HG03039 (cell line): ENCODE measurements at regions not wholly inside any gene's neighbourhood (a gene's known extent, or its start where the extent isn't known, plus 50 kb on each side); places are given as distances from the start of the nearest gene placed in this dataset.
A peak's percentile ranks its signal among the peaks of the same experiment; 100 is the strongest.

Source experiments
- ATAC-seq: cut with Tn5 transposase; IDR thresholded peaks from one replicate; pipeline ENCODE4 v1.9.1; 2021; ENCODE audit warnings: mild to moderate bottlenecking, moderate library complexity; ENCODE audit not compliant: unreplicated experiment

DNA sequence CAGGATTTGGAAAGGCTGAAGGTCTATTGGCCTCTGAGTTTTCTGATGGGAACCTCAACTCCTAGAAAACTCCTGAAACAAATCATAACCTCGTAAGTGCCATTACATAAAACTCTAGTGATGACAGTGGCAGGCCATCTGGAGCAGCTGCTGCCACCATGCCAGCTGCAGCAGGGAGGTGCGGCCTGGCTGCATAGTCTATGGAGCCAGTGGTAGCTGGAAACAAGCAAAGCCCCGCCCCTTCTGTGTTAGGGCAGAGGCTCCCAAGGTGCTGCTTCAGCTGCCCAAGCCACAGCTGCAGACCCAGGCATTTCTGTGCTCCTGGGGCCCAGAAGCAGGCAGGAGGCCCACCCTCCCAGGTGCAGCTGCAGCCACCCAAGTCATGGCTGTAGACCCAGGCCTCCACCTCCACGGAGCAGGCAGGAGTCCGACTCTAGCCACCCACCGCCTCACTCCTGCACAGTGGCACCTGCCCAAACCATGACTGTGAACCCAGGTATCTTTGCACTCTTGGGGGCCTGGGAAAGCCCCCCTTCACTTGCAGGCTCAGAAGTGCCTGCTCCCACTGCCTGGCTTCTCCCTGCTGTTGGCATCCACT, 254.1 kb upstream of the KCNJ16 start:
- no peak for ATAC-seq

DNA sequence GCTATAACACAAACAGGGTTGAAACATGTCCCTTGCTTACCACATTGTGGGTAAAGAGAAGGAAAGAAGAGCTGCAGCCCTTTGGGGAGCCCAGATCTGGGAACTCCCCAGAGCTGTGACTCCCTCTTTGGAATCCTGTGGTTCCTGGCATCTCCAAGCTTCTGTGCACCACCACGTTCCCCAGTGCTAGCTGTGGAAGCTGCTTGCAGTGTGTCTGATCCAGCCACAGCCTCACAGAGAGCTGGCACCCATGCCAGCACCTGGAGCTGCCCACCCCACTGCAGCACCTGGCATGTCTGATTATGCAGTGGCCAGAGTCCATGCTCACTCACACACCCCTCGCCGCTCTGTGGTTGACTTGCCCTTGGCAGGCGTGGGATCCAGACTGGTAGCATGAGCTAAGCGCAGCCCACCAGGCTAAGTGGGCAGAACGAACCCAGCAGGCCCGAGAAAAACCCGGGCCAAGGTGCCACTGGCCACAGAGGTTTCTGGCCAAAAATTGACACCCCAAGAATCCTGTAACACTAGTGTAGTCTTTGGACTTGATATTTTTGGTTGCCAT, 252.6 kb upstream of the KCNJ16 start:
- no peak for ATAC-seq

DNA sequence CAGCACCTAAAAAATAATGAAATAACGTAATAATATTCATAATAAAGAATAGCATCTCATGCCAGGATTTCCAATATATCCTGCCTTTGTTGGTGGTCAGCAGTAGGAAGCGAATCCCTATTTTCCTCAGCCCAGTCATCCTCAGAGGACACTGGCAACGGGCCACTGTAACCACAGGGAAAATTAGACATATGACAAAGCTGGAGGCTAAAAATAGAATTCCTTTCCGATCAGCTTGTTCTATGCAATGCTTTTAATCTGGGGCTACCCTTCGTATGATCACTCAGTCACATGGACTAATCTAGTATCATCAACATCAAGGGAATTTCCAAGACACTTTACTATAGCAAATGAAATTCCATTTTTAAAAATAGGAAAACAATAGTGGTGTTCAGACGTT, 246.9 kb upstream of the KCNJ16 start:
- ATAC-seq = no peak

DNA sequence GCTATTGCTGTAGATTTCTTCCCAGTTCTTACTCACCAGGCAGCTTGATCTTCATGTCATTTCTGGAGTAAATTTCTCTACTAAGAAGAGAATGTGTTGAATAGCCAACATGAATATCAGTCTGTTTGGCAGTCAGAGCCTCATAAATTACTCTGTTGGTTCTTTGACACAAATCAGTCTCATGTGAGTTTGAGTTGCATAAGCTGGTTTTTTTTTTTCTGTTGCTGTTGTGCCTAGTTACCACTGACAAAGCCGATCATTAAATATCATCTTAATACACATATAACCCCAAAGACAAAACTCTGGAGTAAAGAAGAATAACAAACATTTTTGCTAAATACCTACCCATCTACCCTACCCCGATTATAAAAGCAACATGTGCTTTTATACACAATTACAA, 240.5 kb upstream of the KCNJ16 start:
- ATAC-seq = no peak

GRCh38 chr17:69851736-69852135, 223.3 kb upstream of the KCNJ16 start:
- no peak for ATAC-seq

- no peak for ATAC-seq
Observed at GRCh38 chr17:69853541-69854224, 221.3 kb upstream of the KCNJ16 start.

DNA sequence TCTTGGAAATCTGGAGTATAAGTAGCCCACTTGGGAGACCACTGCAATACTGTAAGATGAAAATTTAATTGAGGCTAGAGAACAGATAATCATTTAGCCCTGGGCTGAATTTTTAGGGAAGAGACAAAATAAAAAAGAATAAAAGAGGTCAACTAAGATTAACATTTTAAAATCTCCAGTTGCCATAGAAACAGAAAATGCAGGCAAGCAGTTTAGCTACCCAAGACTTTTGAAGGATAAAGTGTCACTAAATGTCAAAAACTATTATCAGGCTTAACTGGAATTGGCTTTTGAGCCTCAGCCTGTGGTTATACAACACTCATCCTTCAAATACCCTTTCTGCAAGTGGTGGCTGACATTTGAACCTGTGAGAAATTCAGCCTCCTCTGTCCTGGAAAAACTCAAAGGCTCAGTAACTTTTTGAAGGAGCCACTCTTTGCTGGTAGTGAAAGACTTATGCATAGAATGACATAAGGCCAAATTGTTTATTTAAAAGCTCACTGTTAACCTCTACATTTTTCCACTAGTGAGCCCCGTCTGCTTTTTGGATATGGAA, 220.7 kb upstream of the KCNJ16 start:
- no peak for ATAC-seq

DNA sequence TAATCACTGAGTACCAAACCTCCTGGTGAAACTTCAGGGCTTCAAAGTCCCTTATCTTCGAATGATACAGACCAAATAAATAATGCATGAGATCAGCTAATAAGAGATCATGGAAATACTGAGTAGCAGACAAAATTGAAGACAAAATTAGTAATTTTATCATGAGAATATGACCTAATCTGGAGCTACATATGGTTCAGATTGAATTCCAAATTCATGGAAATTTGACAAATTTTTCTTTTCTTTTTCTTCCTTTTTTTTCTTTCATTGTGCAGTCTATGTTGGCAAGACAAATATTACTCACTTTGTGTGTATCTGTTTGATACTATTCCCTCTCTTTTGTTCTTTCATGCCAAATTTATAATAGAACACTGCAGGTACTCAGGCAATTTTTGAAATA, 218.1 kb upstream of the KCNJ16 start:
- ATAC-seq = no peak

GRCh38 chr17:69857412-69857835, 217.6 kb upstream of the KCNJ16 start:
- no peak for ATAC-seq

DNA sequence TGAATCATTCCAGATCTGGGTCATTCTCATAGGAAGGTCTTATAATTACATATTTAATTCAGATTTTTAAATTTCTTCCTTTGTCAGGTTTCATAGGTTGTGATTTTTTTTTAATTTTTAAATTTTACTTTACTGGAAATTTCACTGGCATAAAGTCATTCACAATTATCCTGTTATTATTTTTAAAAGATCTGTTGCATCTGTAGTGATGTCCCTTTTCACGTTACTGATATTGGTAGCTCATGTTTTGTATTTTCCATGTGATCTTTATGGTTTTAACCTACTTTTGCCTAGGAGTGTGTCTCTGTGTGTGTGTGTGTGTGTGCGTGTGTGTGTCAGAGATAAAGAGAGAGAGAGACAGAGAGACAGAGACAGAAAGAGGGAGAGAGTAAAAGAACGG, 216.6 kb upstream of the KCNJ16 start:
- ATAC-seq = no peak

DNA sequence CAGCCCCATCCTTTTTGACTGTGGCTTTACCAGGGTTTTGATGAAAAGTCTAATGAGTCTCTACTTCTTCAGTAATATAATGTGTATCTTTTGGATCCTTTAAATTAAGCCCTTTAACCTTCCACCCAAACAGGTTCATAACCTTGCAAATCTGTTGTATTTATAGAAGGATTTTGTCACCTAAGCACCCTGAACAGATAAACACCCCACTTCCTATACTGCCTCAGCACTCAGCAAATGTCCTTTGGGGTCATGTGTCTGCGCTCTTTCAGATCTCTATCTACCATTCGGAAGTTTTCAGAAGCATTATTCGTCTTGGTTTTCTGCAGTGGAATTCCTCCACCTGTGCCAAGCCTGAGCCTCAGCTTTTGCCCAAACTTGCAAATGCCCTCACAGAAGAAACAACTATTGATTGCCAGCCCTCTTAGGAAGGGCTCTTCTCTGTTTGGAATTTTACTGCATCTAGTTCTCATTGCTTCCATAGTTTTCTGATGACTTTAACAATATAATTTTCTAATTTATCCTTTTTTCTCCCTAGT, 214.8 kb upstream of the KCNJ16 start:
- ATAC-seq = no peak

DNA sequence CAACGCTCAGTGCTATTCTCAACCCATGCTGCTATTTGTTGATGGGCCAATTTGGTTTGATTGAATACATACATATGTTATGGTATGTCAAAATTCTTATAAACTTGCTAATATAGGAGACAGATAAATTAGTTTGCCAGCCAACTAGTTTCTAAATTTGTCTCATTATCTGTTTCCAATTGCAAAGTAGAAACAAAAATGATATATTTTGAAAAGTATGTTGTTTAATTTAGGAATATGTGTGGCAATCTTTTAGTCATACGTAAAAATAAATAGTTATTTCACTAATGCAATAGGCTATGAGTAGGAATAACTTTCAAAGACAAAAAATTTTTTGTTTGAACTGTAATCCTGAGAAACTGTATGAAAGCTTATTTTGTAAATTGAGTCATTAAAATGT, 210.6 kb upstream of the KCNJ16 start:
- ATAC-seq = no peak

DNA sequence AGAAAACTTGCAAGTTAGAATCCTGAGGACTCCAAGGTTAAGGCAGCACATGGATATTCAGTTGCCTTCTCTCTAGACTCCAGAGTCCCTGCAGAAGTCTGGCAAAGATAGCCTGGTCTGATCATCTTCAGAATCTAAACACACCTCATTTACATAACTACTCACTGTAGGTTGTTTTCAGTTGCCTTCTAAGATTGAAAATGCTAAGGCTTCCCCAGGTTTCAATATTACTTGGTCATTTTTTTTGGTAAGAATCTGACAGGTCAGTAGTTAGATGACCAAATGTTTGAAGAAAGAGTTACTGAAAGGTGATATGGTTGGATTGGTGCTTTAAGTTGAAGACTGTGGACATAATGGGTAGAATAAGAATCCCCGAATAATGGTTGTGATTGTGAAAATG, 205.4 kb upstream of the KCNJ16 start:
- ATAC-seq = peak; percentile 91

- ATAC-seq = peak; percentile 46
Observed at GRCh38 chr17:69870091-69870530, 204.9 kb upstream of the KCNJ16 start.

DNA sequence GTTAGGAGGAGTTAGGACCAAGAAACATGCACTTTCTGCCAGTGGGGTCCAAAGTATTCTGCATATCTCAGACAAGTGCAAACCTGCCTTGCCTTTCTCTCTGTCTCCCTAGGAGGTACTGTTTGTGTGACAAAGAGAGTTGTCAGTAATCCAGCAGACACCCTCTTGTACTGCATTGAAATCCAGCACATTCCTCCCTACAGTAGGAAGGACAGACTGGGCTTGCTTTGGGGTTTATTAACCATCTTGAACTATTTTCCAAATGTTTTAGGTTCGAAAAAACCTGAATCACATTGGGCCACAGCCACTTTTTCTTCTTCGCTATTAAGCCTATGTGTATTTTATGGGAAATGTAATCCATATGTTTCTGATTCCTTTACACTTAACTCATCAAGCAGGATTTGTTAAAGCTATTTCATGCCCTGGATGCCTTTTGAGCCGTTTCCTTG, 204.2 kb upstream of the KCNJ16 start:
- ATAC-seq = no peak

GRCh38 chr17:69871318-69871717, 203.7 kb upstream of the KCNJ16 start:
- ATAC-seq = no peak

DNA sequence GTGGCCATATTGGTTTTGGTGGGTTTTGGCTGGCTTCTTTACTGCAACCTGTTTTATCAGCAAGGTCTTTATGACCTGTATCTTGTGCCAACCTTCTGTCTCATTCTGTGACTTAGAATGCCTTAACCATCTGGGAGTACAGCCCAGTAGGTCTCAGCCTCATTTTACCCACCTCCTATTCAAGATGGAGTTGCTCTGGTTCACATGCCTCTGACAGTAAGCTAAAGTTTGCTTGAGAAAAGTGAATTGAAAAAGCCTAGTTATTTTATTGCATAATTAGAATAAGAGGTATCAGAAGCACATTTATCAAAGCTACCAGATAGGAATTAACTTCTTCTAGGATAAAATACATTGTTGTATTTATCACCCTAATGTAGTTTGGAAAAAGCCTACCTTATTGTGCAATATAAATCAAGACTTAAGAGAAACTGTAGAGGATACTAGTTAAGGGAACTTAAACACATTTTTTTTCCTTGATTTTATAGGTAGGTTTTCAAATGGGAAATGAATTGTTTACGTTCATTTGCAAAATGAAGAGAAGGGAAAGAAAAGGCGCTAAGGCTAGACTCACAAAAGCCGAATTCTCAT, 202.3 kb upstream of the KCNJ16 start:
- no peak for ATAC-seq

DNA sequence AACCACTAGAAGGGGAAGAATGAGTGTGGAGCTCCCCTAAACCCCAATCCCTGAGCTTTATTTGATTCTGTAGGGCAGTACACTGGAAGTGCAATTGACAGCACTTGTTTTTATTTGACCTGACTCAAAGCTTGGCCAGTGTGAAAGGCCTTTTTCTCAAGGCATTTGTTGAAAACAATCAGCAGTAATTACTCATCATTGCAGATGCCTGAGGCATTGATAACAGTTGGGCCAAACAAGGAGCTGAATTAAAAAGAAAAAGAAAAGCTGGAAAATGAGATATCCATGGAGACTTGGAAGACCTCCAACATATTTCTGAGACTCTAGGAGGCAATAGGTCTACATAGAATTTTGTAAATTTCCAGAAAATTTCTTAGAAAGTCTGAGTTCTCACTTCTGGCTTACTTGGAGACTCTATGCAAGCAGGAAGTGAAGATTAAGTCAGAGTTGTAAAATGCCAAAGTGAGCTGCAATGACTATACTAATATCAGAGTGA, 200.8 kb upstream of the KCNJ16 start:
- ATAC-seq = no peak

- ATAC-seq = no peak
Observed at GRCh38 chr17:69876757-69877156, 198.3 kb upstream of the KCNJ16 start.

DNA sequence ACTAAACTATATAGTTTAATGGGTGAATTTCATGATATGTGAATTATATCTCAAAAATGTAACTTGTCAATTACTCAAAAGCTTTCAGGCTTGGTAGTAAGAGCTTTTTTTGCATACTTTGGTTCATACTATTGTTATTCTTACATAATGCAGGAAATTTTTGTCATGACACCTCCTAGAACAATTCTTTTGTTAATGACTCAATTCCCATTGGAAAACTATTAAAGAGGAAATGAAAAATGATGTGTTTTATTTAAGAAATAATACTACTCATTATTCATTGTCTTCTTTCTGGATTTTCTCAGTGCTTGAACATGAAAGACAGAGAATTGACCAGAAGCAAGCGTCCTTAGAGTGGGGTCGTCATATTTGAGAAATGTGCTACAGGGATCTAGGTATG, 196.4 kb upstream of the KCNJ16 start:
- ATAC-seq = no peak

- ATAC-seq = no peak
Observed at GRCh38 chr17:69879576-69879975, 195.4 kb upstream of the KCNJ16 start.
